MM.1S (cell line): ENCODE measurements at regions not wholly inside any gene's neighbourhood (a gene's known extent, or its start where the extent isn't known, plus 50 kb on each side); places are given as distances from the start of the nearest gene placed in this dataset.

Source experiments
- DNase-seq: peaks from one replicate; pipeline ENCODE4 v3.0.0-alpha.2; 2015
- H2AFZ ChIP-seq: fragments of 300-600 bp; sonication (generic); 2 replicates; pipeline ENCODE4 v1.6.0; 2016; ENCODE audit warnings: antibody characterized with exemption, low read length
- H3F3A ChIP-seq: fragments of 300-600 bp; sonication (generic); 2 replicates; pipeline ENCODE4 v1.6.1; 2016; ENCODE audit warnings: mild to moderate bottlenecking, antibody characterized with exemption, low read length, moderate library complexity, mixed read lengths; ENCODE audit not compliant: insufficient read depth
- H3K27ac ChIP-seq: fragments of 300-600 bp; sonication (generic); 2 replicates; pipeline ENCODE4 v1.5.1; 2016; ENCODE audit warnings: mild to moderate bottlenecking, low read length
- H3K27me3 ChIP-seq: fragments of 300-600 bp; sonication (generic); replicated peaks from 2 replicates; pipeline ENCODE4 v1.6.0; 2016; ENCODE audit warnings: low read length; ENCODE audit not compliant: insufficient read depth
- H3K36me3 ChIP-seq: fragments of 300-600 bp; sonication (generic); replicated peaks from 2 replicates; pipeline ENCODE4 v1.6.1; 2016; ENCODE audit warnings: mild to moderate bottlenecking, low read length, mixed read lengths; ENCODE audit not compliant: insufficient read depth
- H3K4me1 ChIP-seq: fragments of 300-600 bp; sonication (generic); 2 replicates; pipeline ENCODE4 v1.6.1; 2016; ENCODE audit warnings: low read length, mixed read lengths
- H3K4me2 ChIP-seq: fragments of 300-600 bp; sonication (generic); 2 replicates; pipeline ENCODE4 v1.6.0; 2016; ENCODE audit warnings: low read depth, low read length
- H3K4me3 ChIP-seq: fragments of 300-600 bp; sonication (generic); 2 replicates; pipeline ENCODE4 v1.5.1; 2016; ENCODE audit warnings: low read length, mixed read lengths
- H3K79me2 ChIP-seq: fragments of 300-600 bp; sonication (generic); 2 replicates; pipeline ENCODE4 v1.6.1; 2016; ENCODE audit warnings: mixed run types, low read length, mixed read lengths
- H3K9ac ChIP-seq: fragments of 300-600 bp; sonication (generic); 2 replicates; pipeline ENCODE4 v1.6.1; 2016; ENCODE audit warnings: low read length, mixed read lengths
- H3K9me2 ChIP-seq: fragments of 300-600 bp; sonication (generic); replicated peaks from 2 replicates; pipeline ENCODE4 v1.6.1; 2016; ENCODE audit warnings: mild to moderate bottlenecking, low read length, mixed read lengths; ENCODE audit not compliant: insufficient read depth
- H3K9me3 ChIP-seq: fragments of 300-600 bp; sonication (generic); replicated peaks from 2 replicates; pipeline ENCODE4 v1.6.1; 2016; ENCODE audit warnings: mild to moderate bottlenecking, low read length, mixed read lengths; ENCODE audit not compliant: insufficient read depth
- H4K20me1 ChIP-seq: fragments of 300-600 bp; sonication (generic); 2 replicates; pipeline ENCODE4 v1.6.1; 2016; ENCODE audit warnings: mild to moderate bottlenecking, low read length, moderate library complexity, mixed read lengths; ENCODE audit not compliant: insufficient read depth
- EZH2 ChIP-seq: fragments of 300-600 bp; sonication (generic); optimal IDR thresholded peaks from 2 replicates; pipeline ENCODE3; 2017; ENCODE audit warnings: low read depth, mild to moderate bottlenecking, antibody characterized with exemption, low read length, mixed read lengths
- EZH2phosphoT487 ChIP-seq: fragments of 300-600 bp; sonication (generic); IDR thresholded peaks from 2 replicates; pipeline ENCODE4 v1.6.1; 2018; ENCODE audit warnings: antibody characterized with exemption, low read length
- TF ChIP-seq, protein P1 (sequence below): fragments of 300-600 bp; sonication (generic); IDR thresholded peaks from 2 replicates; pipeline ENCODE4 v1.5.1; 2016; ENCODE audit warnings: antibody characterized with exemption, low read length, mixed read lengths

DNA sequence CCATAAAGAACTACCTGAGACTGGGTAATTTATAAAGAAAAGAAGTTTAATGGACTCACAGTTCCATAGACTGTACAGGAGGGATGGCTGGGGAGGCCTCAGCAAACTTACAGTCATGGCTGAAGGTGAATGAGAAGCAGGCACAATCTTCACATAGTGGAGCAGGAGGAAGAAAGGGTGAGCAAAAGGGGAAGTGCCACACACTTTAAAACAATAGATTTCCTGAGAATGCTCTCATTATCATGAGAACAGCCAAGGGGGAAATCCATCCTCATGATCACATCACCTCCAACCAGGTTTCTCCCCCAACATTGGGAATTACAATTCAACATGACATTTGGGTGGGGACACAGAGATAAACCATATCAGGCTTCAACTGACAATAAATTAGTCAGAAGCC is 664.9 kb downstream of the TAF11L14 start:
- no peak overlapping the region for H3K4me2 ChIP-seq
- H4K20me1 ChIP-seq = no peaks in the 10 kb centered on the region
- no peaks in the 10 kb centered on the region for H3K9me3 ChIP-seq

GRCh38 chr5:18305288-18305924 is 671.1 kb downstream of the TAF11L14 start:
- Histone ChIP-seq H3K4me2 (no peak overlapping the region), H4K20me1 (no peaks in the 10 kb centered on the region), H3K4me1 (no peaks in the 10 kb centered on the region), H3K9ac (no peak overlapping the region), H3F3A (no peaks in the 10 kb centered on the region), H3K4me3 (no peak overlapping the region), H3K9me3 (no peaks in the 10 kb centered on the region), H3K9me2 (no peaks in the 10 kb centered on the region), H3K27me3 (no peaks in the 10 kb centered on the region), H2AFZ (no peak overlapping the region), H3K79me2 (no peaks in the 10 kb centered on the region), H3K27ac (no peak overlapping the region), H3K36me3 (no peaks in the 10 kb centered on the region)
- no peak for TF ChIP-seq EZH2
- TF ChIP-seq, protein P1, sequence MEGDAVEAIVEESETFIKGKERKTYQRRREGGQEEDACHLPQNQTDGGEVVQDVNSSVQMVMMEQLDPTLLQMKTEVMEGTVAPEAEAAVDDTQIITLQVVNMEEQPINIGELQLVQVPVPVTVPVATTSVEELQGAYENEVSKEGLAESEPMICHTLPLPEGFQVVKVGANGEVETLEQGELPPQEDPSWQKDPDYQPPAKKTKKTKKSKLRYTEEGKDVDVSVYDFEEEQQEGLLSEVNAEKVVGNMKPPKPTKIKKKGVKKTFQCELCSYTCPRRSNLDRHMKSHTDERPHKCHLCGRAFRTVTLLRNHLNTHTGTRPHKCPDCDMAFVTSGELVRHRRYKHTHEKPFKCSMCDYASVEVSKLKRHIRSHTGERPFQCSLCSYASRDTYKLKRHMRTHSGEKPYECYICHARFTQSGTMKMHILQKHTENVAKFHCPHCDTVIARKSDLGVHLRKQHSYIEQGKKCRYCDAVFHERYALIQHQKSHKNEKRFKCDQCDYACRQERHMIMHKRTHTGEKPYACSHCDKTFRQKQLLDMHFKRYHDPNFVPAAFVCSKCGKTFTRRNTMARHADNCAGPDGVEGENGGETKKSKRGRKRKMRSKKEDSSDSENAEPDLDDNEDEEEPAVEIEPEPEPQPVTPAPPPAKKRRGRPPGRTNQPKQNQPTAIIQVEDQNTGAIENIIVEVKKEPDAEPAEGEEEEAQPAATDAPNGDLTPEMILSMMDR = peak; percentile 84
- peak; percentile 54 for DNase-seq

More for the DNA sequence above, 664.9 kb downstream of the TAF11L14 start:
- Histone ChIP-seq H3K27ac (no peak overlapping the region), H3K27me3 (no peaks in the 10 kb centered on the region), H3K36me3 (no peaks in the 10 kb centered on the region), H2AFZ (no peak overlapping the region), H3K79me2 (no peaks in the 10 kb centered on the region), H3K9ac (no peak overlapping the region), H3K4me3 (no peak overlapping the region), H3F3A (no peaks in the 10 kb centered on the region), H3K4me1 (no peaks in the 10 kb centered on the region), H3K9me2 (no peaks in the 10 kb centered on the region)
- DNase-seq = no peak
- no peak for TF ChIP-seq EZH2
- TF ChIP-seq EZH2phosphoT487 = no peak
- TF ChIP-seq, protein P1 = no peak

GRCh38 chr5:18311266-18311665 is 677.0 kb downstream of the TAF11L14 start:
- no peak overlapping the region for H3K4me2 ChIP-seq
- no peak for DNase-seq
- no peak overlapping the region for H3K27ac ChIP-seq
- no peaks in the 10 kb centered on the region for H3K9me3 ChIP-seq
- H3K36me3 ChIP-seq = no peaks in the 10 kb centered on the region
- no peaks in the 10 kb centered on the region for H3K27me3 ChIP-seq
- H2AFZ ChIP-seq = no peak overlapping the region
- H3K9ac ChIP-seq = no peak overlapping the region
- H3K4me3 ChIP-seq = no peak overlapping the region
- H4K20me1 ChIP-seq = no peaks in the 10 kb centered on the region
- no peaks in the 10 kb centered on the region for H3F3A ChIP-seq
- H3K4me1 ChIP-seq = no peaks in the 10 kb centered on the region
- TF ChIP-seq EZH2 (no peak), EZH2phosphoT487 (no peak)
- TF ChIP-seq, protein P1 = no peak
- H3K9me2 ChIP-seq = no peaks in the 10 kb centered on the region
- H3K79me2 ChIP-seq = no peaks in the 10 kb centered on the region
